ENCODE measurements at regions not wholly inside any gene's neighbourhood (a gene's known extent, or its start where the extent isn't known, plus 50 kb on each side); places are given as distances from the start of the nearest gene placed in this dataset.

DNA sequence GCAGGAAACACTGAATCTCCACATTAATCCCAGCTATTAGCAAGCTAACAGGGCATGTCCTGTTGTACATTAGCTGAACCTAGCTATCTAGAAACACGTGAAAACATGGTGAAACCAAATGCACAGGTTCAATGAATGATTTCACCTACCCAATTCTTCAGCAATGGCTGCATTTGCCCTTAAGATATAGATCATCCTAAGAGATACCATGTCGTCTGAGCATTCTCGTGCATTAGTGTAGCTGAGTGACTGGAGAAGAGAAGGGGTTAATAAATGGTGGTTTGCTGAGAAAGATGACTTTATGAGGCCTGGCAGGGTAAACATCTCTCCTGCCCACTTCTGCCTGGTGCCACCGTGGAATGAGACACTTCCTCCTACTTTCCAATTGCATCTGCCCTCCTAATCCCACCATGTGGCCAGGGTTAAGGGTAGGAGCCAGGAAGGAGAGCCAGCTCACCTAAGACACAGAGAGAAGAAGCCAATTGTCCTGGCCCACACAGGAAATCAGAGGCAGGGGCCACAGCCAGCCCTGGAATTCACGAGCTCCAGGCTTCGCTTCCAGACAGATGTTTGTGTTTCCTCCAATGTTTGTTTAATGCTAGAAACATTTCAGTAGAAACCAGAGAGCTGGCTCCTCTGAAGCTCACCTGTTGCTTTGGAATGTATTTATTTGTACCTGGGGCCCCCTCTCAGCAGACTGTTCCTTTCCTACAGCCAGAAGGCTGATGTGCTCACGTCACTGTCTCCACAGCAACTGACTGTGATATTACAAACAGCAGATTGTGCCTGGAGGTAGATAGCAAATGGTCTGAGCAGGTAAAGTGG is 126.0 kb upstream of the PARP11 start:
- POLR2A ChIA-PET (ENCODE audit: unreplicated experiment) = no interaction called here
- intact Hi-C loops (cut with micrococcal nuclease) = loop anchor here (10.0 kb wide), 1 partner anchor 106 kb away; no protein-coding TSS in a partner anchor
- ATAC-seq (ENCODE audit: low read depth) = no peak

More for the DNA sequence above, 126.0 kb upstream of the PARP11 start:
- Histone ChIP-seq H2BK5ac (ENCODE audit: low read depth, low read length, poor library complexity, severe bottlenecking) (no peak overlapping the region), H3K14ac (replicated peaks; ENCODE audit: low read depth, low read length) (no peak overlapping the region), H3K9me3 (ENCODE audit: control insufficient read depth, insufficient read depth, low read length) (no peaks in the 10 kb centered on the region), H4K8ac (ENCODE audit: low read depth in 2 of 2, low read length in 2 of 2) (no peak overlapping the region), H3K56ac (ENCODE audit: extremely low read depth, insufficient read depth, low read length) (no peak overlapping the region), H2BK120ac (ENCODE audit: low read depth, low read length) (no peak overlapping the region), H3K4ac (ENCODE audit: low read depth, low read length) (no peak overlapping the region), H4K20me1 (ENCODE audit: insufficient read depth, low read length) (no peaks in the 10 kb centered on the region), H3K4me2 (ENCODE audit: low read depth, low read length) (no peak overlapping the region), H3K9me1 (ENCODE audit: insufficient read depth, low read length) (no peaks in the 10 kb centered on the region), H2AFZ (replicated peaks; ENCODE audit: low read length, poor library complexity) (no peak overlapping the region), H3K27ac (ENCODE audit: insufficient read depth, low read length) (no peak overlapping the region), H2BK20ac (ENCODE audit: low read depth, low read length) (no peak overlapping the region), H3K9ac (ENCODE audit: low read depth, low read length) (no peak overlapping the region), H3K18ac (ENCODE audit: low read depth, low read length) (no peak overlapping the region), H3K79me1 (ENCODE audit: low read depth in 1 of 2, low read length in 2 of 2) (no peaks in the 10 kb centered on the region), H3K4me3 (ENCODE audit: insufficient read depth, low read depth, low read length) (no peak overlapping the region), H2AK9ac (replicated peaks; ENCODE audit: low read depth, low read length, poor library complexity) (no peak overlapping the region), H3K4me1 (ENCODE audit: control insufficient read depth, insufficient read depth, low read length) (no peaks in the 10 kb centered on the region), H4K91ac (ENCODE audit: insufficient read depth, low read depth, low read length) (no peak overlapping the region), H3K27me3 (ENCODE audit: control insufficient read depth, insufficient read depth, low read length) (peaks cover 9% of the 10 kb centered on the region), H4K5ac (ENCODE audit: low read depth, low read length) (no peak overlapping the region), H2AK5ac (ENCODE audit: low read depth, low read length) (no peak overlapping the region), H2BK15ac (ENCODE audit: low read depth, low read length) (no peak overlapping the region), H3K23ac (ENCODE audit: low read depth, low read length) (no peak overlapping the region), H3K36me3 (ENCODE audit: control insufficient read depth, insufficient read depth, low read length) (no peaks in the 10 kb centered on the region)
- dilution Hi-C loops (cut with HindIII; ENCODE audit: low sequenced_read_pairs, unreplicated experiment) = no loop called here
- no TSS peak for BruUV-seq (replicated peaks)
- TF ChIP-seq, protein P1, sequence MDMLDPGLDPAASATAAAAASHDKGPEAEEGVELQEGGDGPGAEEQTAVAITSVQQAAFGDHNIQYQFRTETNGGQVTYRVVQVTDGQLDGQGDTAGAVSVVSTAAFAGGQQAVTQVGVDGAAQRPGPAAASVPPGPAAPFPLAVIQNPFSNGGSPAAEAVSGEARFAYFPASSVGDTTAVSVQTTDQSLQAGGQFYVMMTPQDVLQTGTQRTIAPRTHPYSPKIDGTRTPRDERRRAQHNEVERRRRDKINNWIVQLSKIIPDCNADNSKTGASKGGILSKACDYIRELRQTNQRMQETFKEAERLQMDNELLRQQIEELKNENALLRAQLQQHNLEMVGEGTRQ (IDR thresholded peaks at IDR 0.05; ENCODE audit: low read depth, low read length) = no peak
- TF ChIP-seq BHLHE40 (IDR thresholded peaks at IDR 0.05; ENCODE audit: low read depth, low read length) (no peak), NFE2L2 (IDR thresholded peaks at IDR 0.05; ENCODE audit: low read depth, low read length) (no peak), CEBPB (IDR thresholded peaks at IDR 0.05; ENCODE audit: low read depth, low read length) (no peak), ELK1 (IDR thresholded peaks at IDR 0.05; ENCODE audit: borderline replicate concordance, low read depth, low read length) (no peak), SMC3 (IDR thresholded peaks at IDR 0.05; ENCODE audit: low read depth, low read length) (no peak), POLR2A (IDR thresholded peaks at IDR 0.05; ENCODE audit: low read depth, low read length) (no peak), MXI1 (IDR thresholded peaks at IDR 0.05; ENCODE audit: borderline replicate concordance, low read depth, low read length) (no peak), FOS (IDR thresholded peaks at IDR 0.05; ENCODE audit: low read depth, low read length) (no peak), RCOR1 (IDR thresholded peaks at IDR 0.05; ENCODE audit: insufficient replicate concordance, low read length) (no peak)
- TF ChIP-seq, protein P2, sequence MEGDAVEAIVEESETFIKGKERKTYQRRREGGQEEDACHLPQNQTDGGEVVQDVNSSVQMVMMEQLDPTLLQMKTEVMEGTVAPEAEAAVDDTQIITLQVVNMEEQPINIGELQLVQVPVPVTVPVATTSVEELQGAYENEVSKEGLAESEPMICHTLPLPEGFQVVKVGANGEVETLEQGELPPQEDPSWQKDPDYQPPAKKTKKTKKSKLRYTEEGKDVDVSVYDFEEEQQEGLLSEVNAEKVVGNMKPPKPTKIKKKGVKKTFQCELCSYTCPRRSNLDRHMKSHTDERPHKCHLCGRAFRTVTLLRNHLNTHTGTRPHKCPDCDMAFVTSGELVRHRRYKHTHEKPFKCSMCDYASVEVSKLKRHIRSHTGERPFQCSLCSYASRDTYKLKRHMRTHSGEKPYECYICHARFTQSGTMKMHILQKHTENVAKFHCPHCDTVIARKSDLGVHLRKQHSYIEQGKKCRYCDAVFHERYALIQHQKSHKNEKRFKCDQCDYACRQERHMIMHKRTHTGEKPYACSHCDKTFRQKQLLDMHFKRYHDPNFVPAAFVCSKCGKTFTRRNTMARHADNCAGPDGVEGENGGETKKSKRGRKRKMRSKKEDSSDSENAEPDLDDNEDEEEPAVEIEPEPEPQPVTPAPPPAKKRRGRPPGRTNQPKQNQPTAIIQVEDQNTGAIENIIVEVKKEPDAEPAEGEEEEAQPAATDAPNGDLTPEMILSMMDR (conservative IDR thresholded peaks at IDR 0.05; ENCODE audit: low read depth, low read length) = no peak
- DNase-seq = no peak
- in situ Hi-C loops (cut with MboI; ENCODE audit: low sequenced_read_pairs) = no loop called here
- CTCF ChIA-PET = interaction anchor here (2.2 to 8.7 kb wide), 2 partner anchors 38 to 278 kb away, joined by 13 to 45 read pairs; no protein-coding TSS in a partner anchor
- WGBS, 2 experiments (ENCODE audit: extremely low coverage in 2 of 2, insufficient read length in 1 of 2) = 60% methylated on average over 3 of the region's 7 CpGs; no CpG with 5 or more reads in 1 of the 2 experiments

Measured in IMR-90 (cell line).